Bronchial epithelial cell (primary cell): ENCODE measurements at regions not wholly inside any gene's neighbourhood (a gene's known extent, or its start where the extent isn't known, plus 50 kb on each side); places are given as distances from the start of the nearest gene placed in this dataset.
"Not testable (repeated sequence)": the region's sequence is repeated elsewhere in the genome, so short reads cannot be mapped to it uniquely, and the experiment has no call there.

Experiments
- DNase-seq: peaks from one replicate; pipeline ENCODE4 v3.0.0-alpha.2; 2010; ENCODE audit warnings: low read depth
- FAIRE-seq: peaks from 2 replicates; lab custom pipeline; 2011; peaks lifted over from hg19 to GRCh38; lab: Jason Lieb, UNC
- H3K27me3 ChIP-seq: 2 replicates; pipeline ENCODE4 v1.5.1; 2011; ENCODE audit warnings: low read length; ENCODE audit not compliant: control insufficient read depth, insufficient read depth
- H3K36me3 ChIP-seq: 2 replicates; pipeline ENCODE4 v1.5.1; 2011; ENCODE audit warnings: low read length; ENCODE audit not compliant: control insufficient read depth, insufficient read depth
- H3K4me3 ChIP-seq: 2 replicates; pipeline ENCODE4 v1.5.1; 2011; ENCODE audit warnings: mild to moderate bottlenecking, low read depth, low read length, control low read depth
- TF ChIP-seq, protein P1 (sequence below): IDR thresholded peaks from 2 replicates; pipeline ENCODE4 v1.5.1; 2011; ENCODE audit warnings: mild to moderate bottlenecking, moderate library complexity, low read length, control low read depth, inconsistent platforms; ENCODE audit not compliant: insufficient read depth, severe bottlenecking

DNA sequence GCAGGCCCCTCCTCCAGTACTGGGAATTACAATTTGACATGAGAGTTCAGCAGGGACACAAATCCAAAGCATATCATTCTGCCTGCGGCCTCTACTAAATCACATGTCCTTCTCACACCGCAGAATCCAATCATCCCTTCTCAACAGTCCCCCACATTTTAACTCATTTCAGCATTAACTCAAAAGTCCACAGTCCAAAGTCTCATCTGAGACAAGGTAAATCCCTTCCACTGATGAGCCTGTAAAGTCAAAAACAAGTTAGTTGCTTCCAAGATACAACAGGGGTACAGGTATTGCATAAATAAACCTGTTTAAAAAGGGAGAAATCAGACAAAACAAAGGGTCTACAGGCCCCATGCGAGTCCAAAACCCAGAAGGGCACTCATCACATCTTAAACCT is 64.0 kb downstream of the EBNA1BP2 start:
- Histone ChIP-seq H3K4me3 (no peak overlapping the region), H3K27me3 (no peaks in the 10 kb centered on the region), H3K36me3 (no peaks in the 10 kb centered on the region)
- DNase-seq (no peak), FAIRE-seq (no peak)
- TF ChIP-seq, protein P1, sequence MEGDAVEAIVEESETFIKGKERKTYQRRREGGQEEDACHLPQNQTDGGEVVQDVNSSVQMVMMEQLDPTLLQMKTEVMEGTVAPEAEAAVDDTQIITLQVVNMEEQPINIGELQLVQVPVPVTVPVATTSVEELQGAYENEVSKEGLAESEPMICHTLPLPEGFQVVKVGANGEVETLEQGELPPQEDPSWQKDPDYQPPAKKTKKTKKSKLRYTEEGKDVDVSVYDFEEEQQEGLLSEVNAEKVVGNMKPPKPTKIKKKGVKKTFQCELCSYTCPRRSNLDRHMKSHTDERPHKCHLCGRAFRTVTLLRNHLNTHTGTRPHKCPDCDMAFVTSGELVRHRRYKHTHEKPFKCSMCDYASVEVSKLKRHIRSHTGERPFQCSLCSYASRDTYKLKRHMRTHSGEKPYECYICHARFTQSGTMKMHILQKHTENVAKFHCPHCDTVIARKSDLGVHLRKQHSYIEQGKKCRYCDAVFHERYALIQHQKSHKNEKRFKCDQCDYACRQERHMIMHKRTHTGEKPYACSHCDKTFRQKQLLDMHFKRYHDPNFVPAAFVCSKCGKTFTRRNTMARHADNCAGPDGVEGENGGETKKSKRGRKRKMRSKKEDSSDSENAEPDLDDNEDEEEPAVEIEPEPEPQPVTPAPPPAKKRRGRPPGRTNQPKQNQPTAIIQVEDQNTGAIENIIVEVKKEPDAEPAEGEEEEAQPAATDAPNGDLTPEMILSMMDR: no peak

DNA sequence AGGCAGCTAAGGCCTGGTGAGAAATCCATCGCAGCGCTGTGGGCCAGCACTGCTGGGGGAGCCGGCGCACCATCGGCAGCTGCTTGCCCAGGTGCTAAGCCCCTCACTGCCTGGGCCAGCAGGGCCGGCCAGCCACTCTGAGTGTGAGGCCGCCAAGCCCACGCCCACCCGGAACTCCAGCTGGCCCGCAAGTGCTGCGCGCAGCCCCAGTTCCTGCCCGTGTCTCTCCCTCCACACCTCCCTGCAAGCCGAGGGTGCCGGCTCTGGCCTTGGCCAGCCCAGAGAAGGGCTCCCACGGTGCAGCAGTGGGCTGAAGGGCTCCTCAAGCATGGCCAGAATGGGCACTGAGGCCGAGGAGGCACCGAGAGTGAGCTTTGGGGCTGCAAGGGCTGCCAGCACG is 64.4 kb downstream of the EBNA1BP2 start:
- no peaks in the 10 kb centered on the region for H3K27me3 ChIP-seq

DNA sequence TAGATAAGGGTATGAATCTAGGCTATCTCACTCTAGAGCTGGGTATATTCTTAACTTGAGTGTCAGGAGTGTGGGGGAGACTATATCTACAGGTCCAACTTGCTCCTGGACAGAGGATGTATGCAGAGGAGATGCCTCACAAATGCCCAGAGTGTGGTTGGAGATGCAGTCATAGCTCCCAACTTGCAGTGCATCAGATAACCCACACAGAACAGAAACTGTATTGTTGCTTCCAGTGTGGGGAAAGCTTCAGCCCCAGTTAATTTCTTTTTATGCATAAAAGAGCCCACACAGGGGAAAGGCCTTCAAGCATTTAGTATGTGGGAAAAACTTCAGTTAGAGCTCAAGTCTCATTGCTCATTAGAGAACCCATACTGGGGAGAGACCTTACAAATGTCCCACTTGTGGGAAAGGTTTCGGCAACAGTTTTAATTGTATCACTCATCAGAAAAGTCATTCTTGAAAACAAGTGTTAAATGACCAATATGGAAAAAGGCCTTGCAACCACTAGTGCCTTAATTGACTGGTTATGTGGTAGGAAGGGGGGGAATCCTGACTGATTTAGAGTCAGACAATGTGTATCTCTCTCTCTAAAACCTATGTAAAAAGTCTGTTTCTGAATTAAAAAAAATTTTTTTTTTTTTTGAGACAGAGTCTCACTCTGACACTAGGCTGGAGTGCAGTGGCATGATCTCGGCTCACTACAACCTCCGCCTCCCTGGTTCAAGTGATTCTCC is 67.9 kb downstream of the EBNA1BP2 start:
- FAIRE-seq (no peak), DNase-seq (no peak)
- Histone ChIP-seq H3K4me3 (no peak overlapping the region), H3K27me3 (peaks cover 1% of the 10 kb centered on the region), H3K36me3 (no peaks in the 10 kb centered on the region)
- TF ChIP-seq, protein P1: no peak

More for the DNA sequence above, 64.4 kb downstream of the EBNA1BP2 start:
- TF ChIP-seq, protein P1: no peak
- Histone ChIP-seq H3K36me3 (no peaks in the 10 kb centered on the region), H3K4me3 (no peak overlapping the region)
- DNase-seq (no peak), FAIRE-seq (no peak)

DNA sequence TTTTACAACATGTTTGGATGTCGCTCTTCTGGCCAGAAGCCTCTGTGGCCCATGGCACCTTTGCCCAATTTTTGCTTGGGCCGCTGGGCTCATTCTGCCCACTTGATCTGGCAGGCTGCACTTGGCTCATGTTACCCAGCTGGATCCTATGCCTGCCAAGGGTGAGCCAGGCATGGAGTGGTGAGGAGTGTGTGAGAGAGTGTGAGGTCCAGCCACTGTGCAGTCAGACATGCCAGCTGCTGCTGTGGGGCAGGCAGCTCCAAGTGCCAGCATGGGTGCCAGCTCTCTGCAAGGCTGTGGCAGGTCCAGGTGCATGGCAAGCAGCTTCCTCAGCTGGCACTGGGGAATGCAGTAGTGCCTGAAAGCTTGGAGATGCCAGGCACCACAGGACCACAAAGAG is 71.0 kb downstream of the EBNA1BP2 start:
- TF ChIP-seq, protein P1: no peak
- H3K27me3 ChIP-seq: peaks cover 1% of the 10 kb centered on the region
- H3K36me3 ChIP-seq: no peaks in the 10 kb centered on the region
- DNase-seq (no peak), FAIRE-seq (no peak)
- no peak overlapping the region for H3K4me3 ChIP-seq

DNA sequence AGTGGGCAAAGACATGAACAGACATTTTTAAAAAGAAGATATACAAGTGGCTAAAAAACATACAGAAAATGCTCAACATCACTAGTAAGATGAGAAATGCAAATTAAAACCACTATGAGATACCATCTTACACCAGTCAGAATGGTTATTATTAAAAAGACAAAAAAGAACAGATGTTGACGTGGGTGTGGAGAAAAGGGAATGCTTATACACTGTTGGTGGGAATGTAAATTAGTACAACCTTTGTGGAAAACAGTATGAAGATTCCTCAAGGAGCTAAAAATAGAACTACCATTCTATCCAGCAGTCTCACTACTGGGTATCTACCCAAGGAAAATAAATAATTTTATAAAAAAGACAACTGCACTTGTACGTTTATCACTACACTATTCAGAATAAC is 73.9 kb downstream of the EBNA1BP2 start:
- TF ChIP-seq, protein P1: no peak
- Histone ChIP-seq H3K4me3 (no peak overlapping the region), H3K36me3 (no peaks in the 10 kb centered on the region), H3K27me3 (peaks cover 1% of the 10 kb centered on the region)
- FAIRE-seq (no peak), DNase-seq (no peak)

DNA sequence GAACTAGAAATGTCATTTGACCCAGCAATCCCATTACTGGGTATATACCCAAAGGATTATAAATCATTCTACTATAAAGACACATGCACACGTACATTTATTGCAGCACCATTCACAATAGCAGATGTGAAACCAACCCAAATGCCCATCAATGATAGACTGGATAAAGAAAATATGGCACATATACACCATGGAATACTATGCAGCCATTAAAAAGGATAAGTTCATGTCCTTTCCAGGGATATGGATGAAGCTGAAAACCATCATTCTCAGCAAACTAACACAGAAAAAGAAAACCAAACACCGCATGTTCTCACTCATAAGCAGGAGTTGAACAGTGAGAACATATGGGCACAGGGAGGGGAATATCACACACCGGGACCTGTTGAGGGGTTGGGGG is 75.6 kb downstream of the EBNA1BP2 start:
- FAIRE-seq, H3K36me3 ChIP-seq, H3K27me3 ChIP-seq, DNase-seq, H3K4me3 ChIP-seq: not testable (repeated sequence)

DNA sequence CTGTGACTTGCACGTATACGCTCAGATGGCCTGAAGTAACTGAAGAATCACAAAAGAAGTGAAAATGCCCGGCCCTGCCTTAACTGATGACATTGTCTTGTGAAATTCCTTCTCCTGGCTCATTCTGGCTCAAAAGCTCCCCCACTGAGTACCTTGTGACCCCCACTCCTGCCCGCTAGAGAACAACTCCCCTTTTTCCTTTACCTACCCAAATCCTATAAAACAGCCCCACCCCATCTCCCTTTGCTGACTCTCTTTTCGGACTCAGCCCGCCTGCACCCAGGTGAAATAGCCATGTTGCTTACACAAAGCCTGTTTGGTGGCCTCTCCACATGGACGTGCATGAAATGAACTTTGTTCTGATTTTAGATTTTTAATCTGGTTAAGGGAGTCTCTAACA is 81.3 kb downstream of the EBNA1BP2 start:
- not testable (repeated sequence) for H3K4me3 ChIP-seq, FAIRE-seq, H3K27me3 ChIP-seq, DNase-seq, H3K36me3 ChIP-seq

DNA sequence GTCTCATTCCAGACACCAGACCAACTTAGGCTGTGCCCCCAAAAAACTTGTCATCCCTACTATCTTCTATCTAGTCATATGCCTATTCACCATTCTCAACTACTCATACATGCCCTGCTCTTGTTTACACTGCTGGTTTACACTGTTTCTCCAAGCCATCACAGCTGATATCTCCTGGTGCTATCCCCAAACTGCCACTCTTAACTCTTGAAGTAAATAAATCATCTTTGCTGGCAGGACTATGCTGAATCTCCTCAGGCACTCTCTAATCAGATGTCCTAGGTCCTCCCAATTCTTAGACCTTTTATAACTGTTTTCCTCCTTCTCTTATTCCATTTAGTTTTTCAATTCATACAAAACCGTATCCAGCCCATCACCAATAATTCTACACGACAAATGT is 81.9 kb downstream of the EBNA1BP2 start:
- not testable (repeated sequence) for DNase-seq, H3K27me3 ChIP-seq, FAIRE-seq, H3K36me3 ChIP-seq, H3K4me3 ChIP-seq
